ENCODE measurements at regions not wholly inside any gene's neighbourhood (a gene's known extent, or its start where the extent isn't known, plus 50 kb on each side); places are given as distances from the start of the nearest gene placed in this dataset.
"Not testable (repeated sequence)": the region's sequence is repeated elsewhere in the genome, so short reads cannot be mapped to it uniquely, and the experiment has no call there.

- H3K4me3 ChIP-seq (ENCODE audit: low read length): no peak overlapping the region
- DNase-seq (ENCODE audit: low read depth): no peak
- no peak for TF ChIP-seq CTCF (conservative IDR thresholded peaks at IDR 0.05; ENCODE audit: low read depth, low read length)
These were observed 308.4 kb upstream of the GJE1 start for GRCh38 chr6:141824350-141824749.

GRCh38 chr6:141815039-141815438 lies 317.7 kb upstream of the GJE1 start:
- DNase-seq (ENCODE audit: low read depth); H3K4me3 ChIP-seq (ENCODE audit: low read length): not testable (repeated sequence)

- no peak overlapping the region for H3K4me3 ChIP-seq (ENCODE audit: low read length)
- DNase-seq (ENCODE audit: low read depth): no peak
- TF ChIP-seq CTCF (conservative IDR thresholded peaks at IDR 0.05; ENCODE audit: low read depth, low read length): no peak
These were observed 322.8 kb upstream of the GJE1 start for GRCh38 chr6:141809901-141810300.

GRCh38 chr6:141808662-141809061 lies 324.1 kb upstream of the GJE1 start:
- no peak for TF ChIP-seq CTCF (conservative IDR thresholded peaks at IDR 0.05; ENCODE audit: low read depth, low read length)
- DNase-seq (ENCODE audit: low read depth): no peak
- H3K4me3 ChIP-seq (ENCODE audit: low read length): no peak overlapping the region

GRCh38 chr6:141800973-141801372 lies 331.8 kb upstream of the GJE1 start:
- H3K4me3 ChIP-seq (ENCODE audit: low read length); DNase-seq (ENCODE audit: low read depth): not testable (repeated sequence)

GRCh38 chr6:141790921-141791320 lies 341.8 kb upstream of the GJE1 start:
- H3K4me3 ChIP-seq (ENCODE audit: low read length): no peak overlapping the region
- TF ChIP-seq CTCF (conservative IDR thresholded peaks at IDR 0.05; ENCODE audit: low read depth, low read length): no peak
- DNase-seq (ENCODE audit: low read depth): no peak

- DNase-seq (ENCODE audit: low read depth): no peak
- no peak overlapping the region for H3K4me3 ChIP-seq (ENCODE audit: low read length)
- TF ChIP-seq CTCF (conservative IDR thresholded peaks at IDR 0.05; ENCODE audit: low read depth, low read length): no peak
These were observed 344.6 kb upstream of the GJE1 start for GRCh38 chr6:141788096-141788495.

- DNase-seq (ENCODE audit: low read depth): no peak
- no peak for TF ChIP-seq CTCF (conservative IDR thresholded peaks at IDR 0.05; ENCODE audit: low read depth, low read length)
These were observed 349.1 kb upstream of the GJE1 start for GRCh38 chr6:141783585-141783984.

More at GRCh38 chr6:141783585-141783984, 349.1 kb upstream of the GJE1 start:
- H3K4me3 ChIP-seq (ENCODE audit: low read length): no peak overlapping the region
